ENCODE measurements at regions not wholly inside any gene's neighbourhood (a gene's known extent, or its start where the extent isn't known, plus 50 kb on each side); places are given as distances from the start of the nearest gene placed in this dataset.
"Not testable (repeated sequence)": the region's sequence is repeated elsewhere in the genome, so short reads cannot be mapped to it uniquely, and the experiment has no call there.

DNA sequence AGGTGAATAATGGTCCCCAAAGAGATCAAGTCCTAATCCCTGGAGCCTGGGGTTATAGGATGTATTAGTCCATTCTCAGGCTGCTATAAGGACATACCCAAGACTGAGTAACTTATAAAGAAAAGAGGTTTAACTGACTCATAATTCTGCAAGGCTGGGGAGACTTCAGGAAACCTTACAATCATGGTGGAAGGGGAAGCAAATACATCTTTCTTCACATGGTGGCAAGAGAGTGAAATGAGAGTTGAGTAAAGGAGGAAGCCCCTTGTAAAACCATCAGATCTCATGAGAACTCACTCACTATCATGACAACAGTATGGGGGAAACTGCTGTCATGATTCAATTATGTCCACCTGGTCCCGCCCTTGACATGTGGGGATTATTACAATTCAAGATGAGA is 142.9 kb upstream of the ANKRD28 start:
- no peak for TF ChIP-seq TAF1 (IDR thresholded peaks at IDR 0.05; ENCODE audit: low read depth, low read length)
- no peak for TF ChIP-seq POLR2A (IDR thresholded peaks at IDR 0.05; ENCODE audit: low read depth, low read length)
- no peak for TF ChIP-seq SPI1 (IDR thresholded peaks at IDR 0.05; ENCODE audit: low read depth, low read length)
- no peak for TF ChIP-seq POU2F2 (IDR thresholded peaks at IDR 0.05; ENCODE audit: low read depth, low read length)
- TF ChIP-seq PAX5 (IDR thresholded peaks at IDR 0.05; ENCODE audit: insufficient read depth, low read length, severe bottlenecking): no peak
- TF ChIP-seq POLR2AphosphoS5 (IDR thresholded peaks at IDR 0.05; ENCODE audit: low read depth, low read length): no peak
- no peak for FAIRE-seq

DNA sequence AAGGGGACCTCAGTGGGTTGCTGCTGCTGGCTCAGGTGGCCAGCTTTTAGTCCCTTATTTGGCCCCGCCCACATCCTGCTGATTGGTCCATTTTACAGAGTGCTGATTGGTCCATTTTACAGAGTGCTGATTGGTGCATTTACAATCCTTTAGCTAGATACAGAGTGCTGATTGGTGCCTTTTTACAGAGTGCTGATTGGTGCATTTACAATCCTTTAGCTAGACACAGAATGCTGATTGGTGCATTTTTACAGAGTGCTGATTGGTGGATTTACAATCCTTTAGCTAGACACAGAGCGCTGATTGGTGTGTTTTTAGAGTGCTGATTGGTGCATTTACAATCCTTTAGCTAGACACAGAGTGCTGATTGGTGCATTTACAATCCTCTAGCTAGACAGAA is 143.7 kb upstream of the ANKRD28 start:
- not testable (repeated sequence) for DNase-seq (ENCODE audit: insufficient read length, low spot score); FAIRE-seq

More for the DNA sequence above, 142.9 kb upstream of the ANKRD28 start:
- DNase-seq (ENCODE audit: insufficient read length, low spot score): no peak

DNA sequence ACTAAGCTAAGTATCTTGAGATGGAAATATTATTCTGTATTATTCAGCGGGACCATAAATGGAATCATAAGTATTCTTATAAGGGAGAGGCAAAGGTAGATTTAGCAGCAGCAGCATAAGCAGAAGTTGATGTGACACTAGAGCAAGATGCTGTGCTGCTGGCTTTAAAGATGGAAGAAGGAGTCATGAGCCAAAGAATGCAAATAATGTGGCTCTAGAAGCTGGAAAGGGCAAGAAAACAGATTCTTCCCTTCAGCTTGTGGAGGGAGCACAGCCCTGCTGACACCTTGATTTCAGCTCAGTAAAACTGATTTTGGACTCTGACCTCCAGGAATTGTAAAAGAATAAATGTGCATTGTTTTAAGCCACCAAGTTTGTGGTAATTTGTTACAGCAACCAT is 144.2 kb upstream of the ANKRD28 start:
- DNase-seq (ENCODE audit: insufficient read length, low spot score) (no peak), FAIRE-seq (no peak)
- no peak for TF ChIP-seq SPI1 (IDR thresholded peaks at IDR 0.05; ENCODE audit: low read depth, low read length)

DNA sequence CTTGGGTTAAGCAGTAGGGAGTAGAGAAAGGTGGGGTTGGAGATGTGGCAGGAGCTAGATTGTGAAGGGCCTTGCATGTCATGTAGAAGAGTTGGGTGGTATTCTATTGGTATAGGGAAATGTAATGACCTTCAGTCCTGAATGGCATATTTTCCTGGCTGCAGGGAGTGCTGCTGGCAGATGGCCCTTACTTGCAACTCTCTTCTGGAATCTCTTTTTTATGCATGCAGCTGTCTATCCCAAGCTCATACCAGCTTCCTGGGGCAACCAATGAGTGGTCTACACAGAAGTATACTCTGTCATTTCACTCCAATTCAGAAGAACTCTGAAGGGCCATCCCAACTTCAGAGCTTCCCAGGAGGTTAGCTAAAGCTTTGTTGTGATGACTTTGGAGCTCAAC is 144.7 kb upstream of the ANKRD28 start:
- DNase-seq (ENCODE audit: insufficient read length, low spot score) (no peak), FAIRE-seq (no peak)
- TF ChIP-seq SPI1 (IDR thresholded peaks at IDR 0.05; ENCODE audit: low read depth, low read length) (no peak), POLR2A (IDR thresholded peaks at IDR 0.05; ENCODE audit: low read depth, low read length) (no peak)

DNA sequence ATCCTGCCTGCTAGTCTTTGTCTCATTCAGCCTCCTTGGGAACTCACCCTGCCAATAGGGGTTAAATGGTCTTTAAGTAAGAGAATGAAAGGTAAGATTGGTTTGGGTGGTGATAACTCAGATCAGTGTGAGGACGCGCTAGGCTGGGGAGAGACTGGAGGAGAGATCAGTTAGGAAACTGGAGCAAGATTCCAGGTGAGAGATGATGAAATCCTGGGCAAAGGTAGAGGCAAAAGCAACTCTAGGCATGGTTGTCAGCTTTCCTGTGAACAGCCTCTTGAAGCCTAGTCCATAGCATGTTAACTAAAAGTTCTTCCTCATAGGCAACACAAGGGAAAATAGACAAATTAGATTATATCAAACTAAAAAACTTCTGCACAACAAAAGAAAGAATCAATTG is 145.2 kb upstream of the ANKRD28 start:
- DNase-seq (ENCODE audit: insufficient read length, low spot score) (no peak), FAIRE-seq (no peak)
- no peak for TF ChIP-seq PAX5 (IDR thresholded peaks at IDR 0.05; ENCODE audit: insufficient read depth, low read length, severe bottlenecking)
- TF ChIP-seq POLR2AphosphoS5 (IDR thresholded peaks at IDR 0.05; ENCODE audit: low read depth, low read length): no peak
- no peak for TF ChIP-seq POU2F2 (IDR thresholded peaks at IDR 0.05; ENCODE audit: low read depth, low read length)
- TF ChIP-seq POLR2A (IDR thresholded peaks at IDR 0.05; ENCODE audit: low read depth, low read length): no peak
- no peak for TF ChIP-seq SPI1 (IDR thresholded peaks at IDR 0.05; ENCODE audit: low read depth, low read length)
- TF ChIP-seq TAF1 (IDR thresholded peaks at IDR 0.05; ENCODE audit: low read depth, low read length): no peak

DNA sequence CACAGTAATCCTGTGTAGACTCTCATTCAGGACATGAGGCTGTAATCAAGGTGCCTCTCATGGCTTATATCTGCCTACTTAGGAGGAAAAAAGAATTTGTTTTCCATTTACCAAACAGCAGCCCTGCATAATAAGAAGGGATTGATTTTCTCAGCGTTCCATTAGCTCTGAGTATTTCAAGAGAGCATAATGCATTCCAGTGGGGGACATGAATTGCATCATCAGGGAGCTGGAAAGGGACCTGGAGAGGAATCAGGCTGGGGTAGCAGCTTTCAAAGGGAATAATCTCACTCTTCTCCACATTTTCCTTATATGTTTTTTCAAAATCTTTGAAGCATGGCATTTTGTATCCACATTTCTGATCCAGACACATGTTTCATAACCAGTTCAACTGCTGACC is 150.6 kb upstream of the ANKRD28 start:
- TF ChIP-seq SPI1 (IDR thresholded peaks at IDR 0.05; ENCODE audit: low read depth, low read length) (no peak), POU2F2 (IDR thresholded peaks at IDR 0.05; ENCODE audit: low read depth, low read length) (no peak), POLR2AphosphoS5 (IDR thresholded peaks at IDR 0.05; ENCODE audit: low read depth, low read length) (no peak), POLR2A (IDR thresholded peaks at IDR 0.05; ENCODE audit: low read depth, low read length) (no peak), TAF1 (IDR thresholded peaks at IDR 0.05; ENCODE audit: low read depth, low read length) (no peak), PAX5 (IDR thresholded peaks at IDR 0.05; ENCODE audit: insufficient read depth, low read length, severe bottlenecking) (no peak)
- FAIRE-seq (no peak), DNase-seq (ENCODE audit: insufficient read length, low spot score) (no peak)

DNA sequence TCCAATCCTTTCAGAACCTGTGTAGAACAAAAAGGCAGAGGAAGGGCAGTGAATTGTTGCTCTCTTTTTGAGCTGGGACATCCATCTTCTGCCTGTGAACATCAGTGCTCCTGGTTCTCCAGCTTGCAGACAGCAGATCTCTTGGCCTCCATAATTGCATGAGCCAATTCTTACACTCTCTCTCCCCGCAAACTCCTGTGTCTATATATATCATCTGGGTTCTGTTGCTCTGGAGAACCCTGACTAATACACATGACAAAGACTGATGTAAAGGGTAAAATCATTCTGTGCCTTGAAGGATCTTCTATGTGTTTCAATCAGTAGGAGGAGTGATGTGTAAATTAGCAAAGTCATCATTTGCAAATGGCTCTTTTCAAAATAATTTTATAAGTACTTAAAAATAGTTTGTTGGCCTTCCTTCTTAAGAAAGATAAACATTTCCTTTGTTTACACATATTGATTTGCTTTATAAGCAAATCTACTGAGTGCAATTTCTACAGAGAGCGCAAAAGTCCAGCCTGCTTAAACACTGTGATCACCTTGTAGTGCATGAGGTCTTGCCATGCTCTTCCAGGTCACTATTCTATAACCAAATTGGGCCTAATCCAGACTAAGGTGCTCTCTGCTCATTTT is 154.9 kb upstream of the ANKRD28 start:
- DNase-seq (ENCODE audit: insufficient read length, low spot score) (no peak), FAIRE-seq (no peak)
- TF ChIP-seq POLR2AphosphoS5 (IDR thresholded peaks at IDR 0.05; ENCODE audit: low read depth, low read length): no peak
- no peak for TF ChIP-seq TAF1 (IDR thresholded peaks at IDR 0.05; ENCODE audit: low read depth, low read length)
- TF ChIP-seq SPI1 (IDR thresholded peaks at IDR 0.05; ENCODE audit: low read depth, low read length): no peak
- no peak for TF ChIP-seq POLR2A (IDR thresholded peaks at IDR 0.05; ENCODE audit: low read depth, low read length)
- TF ChIP-seq PAX5 (IDR thresholded peaks at IDR 0.05; ENCODE audit: insufficient read depth, low read length, severe bottlenecking): no peak

DNA sequence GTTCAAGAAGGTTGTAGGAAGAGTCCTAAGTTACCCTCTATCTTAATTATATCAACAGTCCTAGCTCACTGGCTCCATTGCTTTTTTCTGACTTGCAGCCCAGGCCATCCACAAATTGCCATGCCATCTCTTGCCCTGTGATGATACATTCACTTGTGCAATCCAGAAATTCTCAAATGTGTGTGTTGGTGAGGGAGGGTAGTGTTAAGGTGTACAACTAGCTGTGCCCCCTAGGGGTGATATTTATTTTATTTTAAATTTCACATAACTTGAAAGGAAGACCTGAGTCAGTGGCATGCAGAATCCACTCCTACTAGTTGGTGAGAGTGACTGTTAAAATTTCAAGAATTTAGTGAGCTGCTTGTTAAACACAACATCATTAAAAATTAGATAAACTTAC is 156.1 kb upstream of the ANKRD28 start:
- FAIRE-seq (no peak), DNase-seq (ENCODE audit: insufficient read length, low spot score) (peak; percentile 3)
- TF ChIP-seq PAX5 (IDR thresholded peaks at IDR 0.05; ENCODE audit: insufficient read depth, low read length, severe bottlenecking) (no peak), TAF1 (IDR thresholded peaks at IDR 0.05; ENCODE audit: low read depth, low read length) (no peak), SPI1 (IDR thresholded peaks at IDR 0.05; ENCODE audit: low read depth, low read length) (no peak), POLR2A (IDR thresholded peaks at IDR 0.05; ENCODE audit: low read depth, low read length) (no peak), POLR2AphosphoS5 (IDR thresholded peaks at IDR 0.05; ENCODE audit: low read depth, low read length) (no peak), POU2F2 (IDR thresholded peaks at IDR 0.05; ENCODE audit: low read depth, low read length) (no peak)

DNA sequence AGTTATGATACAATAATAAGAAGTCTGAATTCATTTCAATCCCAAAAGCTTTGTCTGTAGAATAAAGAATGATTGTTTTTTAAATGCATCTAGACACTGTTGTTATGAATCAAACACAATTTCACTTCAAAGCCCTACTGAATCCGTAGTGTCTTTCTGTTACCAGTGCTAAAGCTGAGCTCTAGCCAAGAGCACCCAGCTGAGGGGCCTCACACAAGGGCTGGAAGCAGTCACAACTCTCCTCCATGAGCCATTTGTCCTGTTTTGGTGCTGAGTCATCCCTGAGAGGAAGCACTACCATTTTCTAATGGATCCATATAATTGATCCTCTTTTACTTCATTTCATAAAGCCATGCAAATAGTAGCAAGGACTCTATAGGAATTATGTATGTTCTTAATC is 158.2 kb upstream of the ANKRD28 start:
- no peak for FAIRE-seq
- DNase-seq (ENCODE audit: insufficient read length, low spot score): no peak
- TF ChIP-seq TAF1 (IDR thresholded peaks at IDR 0.05; ENCODE audit: low read depth, low read length) (no peak), POLR2A (IDR thresholded peaks at IDR 0.05; ENCODE audit: low read depth, low read length) (no peak), PAX5 (IDR thresholded peaks at IDR 0.05; ENCODE audit: insufficient read depth, low read length, severe bottlenecking) (no peak), SPI1 (IDR thresholded peaks at IDR 0.05; ENCODE audit: low read depth, low read length) (no peak), POU2F2 (IDR thresholded peaks at IDR 0.05; ENCODE audit: low read depth, low read length) (no peak), POLR2AphosphoS5 (IDR thresholded peaks at IDR 0.05; ENCODE audit: low read depth, low read length) (no peak)

DNA sequence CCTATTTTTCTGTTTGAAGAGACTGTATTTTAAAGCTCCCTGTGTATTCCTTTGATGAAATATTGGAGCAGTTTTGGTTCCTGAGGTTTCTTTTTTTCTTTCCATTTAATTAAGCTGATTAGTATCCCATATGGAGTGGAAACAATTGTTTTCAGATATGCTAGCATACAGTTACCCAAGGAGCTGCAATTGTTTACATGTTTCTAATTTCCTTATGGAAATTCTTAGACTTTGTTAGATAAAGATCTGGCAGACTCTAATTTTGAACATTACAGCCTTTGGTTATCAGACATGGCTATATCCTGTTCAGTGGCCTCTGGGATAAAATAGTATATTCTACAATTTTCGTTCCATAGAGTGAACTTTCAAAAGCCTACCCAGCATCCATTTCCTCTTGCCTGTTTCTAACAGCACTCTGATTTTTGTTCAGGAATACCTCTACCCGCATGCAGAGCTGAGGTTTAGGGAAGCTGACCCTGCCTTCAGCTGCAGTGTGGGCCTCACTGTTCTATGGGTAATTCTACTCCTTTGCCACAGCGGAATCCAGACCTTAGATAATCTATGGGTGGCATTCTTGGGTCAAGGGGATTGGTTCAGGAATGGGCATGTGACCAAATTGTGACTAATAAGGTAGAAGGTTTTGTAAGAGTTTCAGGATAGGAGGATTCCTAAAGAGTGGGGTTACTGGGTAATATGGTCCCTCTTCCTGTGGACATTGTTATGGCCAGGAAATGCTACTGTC is 161.1 kb upstream of the ANKRD28 start:
- DNase-seq (ENCODE audit: insufficient read length, low spot score) (no peak), FAIRE-seq (no peak)
- no peak for TF ChIP-seq TAF1 (IDR thresholded peaks at IDR 0.05; ENCODE audit: low read depth, low read length)
- no peak for TF ChIP-seq POU2F2 (IDR thresholded peaks at IDR 0.05; ENCODE audit: low read depth, low read length)
- no peak for TF ChIP-seq POLR2AphosphoS5 (IDR thresholded peaks at IDR 0.05; ENCODE audit: low read depth, low read length)
- no peak for TF ChIP-seq POLR2A (IDR thresholded peaks at IDR 0.05; ENCODE audit: low read depth, low read length)
- TF ChIP-seq PAX5 (IDR thresholded peaks at IDR 0.05; ENCODE audit: insufficient read depth, low read length, severe bottlenecking): no peak
- TF ChIP-seq SPI1 (IDR thresholded peaks at IDR 0.05; ENCODE audit: low read depth, low read length): no peak

Measured in GM12891 (cell line).